ENCODE measurements at regions not wholly inside any gene's neighbourhood (a gene's known extent, or its start where the extent isn't known, plus 50 kb on each side); places are given as distances from the start of the nearest gene placed in this dataset.

DNA sequence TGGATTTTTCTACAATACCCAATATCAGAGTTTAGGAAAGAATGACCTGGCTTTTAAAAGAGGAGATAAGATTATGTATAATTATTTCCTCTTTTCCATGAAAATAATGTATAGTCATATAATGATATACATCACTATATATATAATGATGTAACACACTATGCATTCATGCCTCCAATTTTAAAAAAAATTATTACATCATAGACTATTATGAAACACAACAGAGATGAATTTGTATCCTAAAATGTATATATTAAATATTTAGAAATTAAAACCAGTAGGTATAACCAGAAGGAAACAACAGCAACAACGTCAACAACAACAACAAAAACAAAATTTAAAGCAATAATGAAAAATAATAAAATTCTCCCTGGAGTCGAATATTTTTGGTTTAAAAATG is 1856.5 kb upstream of the CDH6 start:
- no peak for TF ChIP-seq CTCF (IDR thresholded peaks at IDR 0.05; ENCODE audit: low read depth, low read length, missing control alignments)
- Histone ChIP-seq H3K27me3 (replicated peaks) (no peaks in the 10 kb centered on the region), H3K36me3 (replicated peaks) (no peaks in the 10 kb centered on the region), H3K27ac (no peak overlapping the region), H3K4me3 (ENCODE audit: low read depth, low read length) (no peak overlapping the region)
- no peak for DNase-seq
- in situ Hi-C loops (cut with HindIII; ENCODE audit: low pct_ligation_motif_present, low sequenced_read_pairs): no loop called here

- H3K27ac ChIP-seq: no peak overlapping the region
- no peaks in the 10 kb centered on the region for H3K27me3 ChIP-seq (replicated peaks)
- H3K36me3 ChIP-seq (replicated peaks): no peaks in the 10 kb centered on the region
- in situ Hi-C loops (cut with HindIII; ENCODE audit: low pct_ligation_motif_present, low sequenced_read_pairs): no loop called here
- H3K4me3 ChIP-seq (ENCODE audit: low read depth, low read length): no peak overlapping the region
- TF ChIP-seq CTCF (IDR thresholded peaks at IDR 0.05; ENCODE audit: low read depth, low read length, missing control alignments): no peak
- DNase-seq: no peak
Measured at GRCh38 chr5:29321591-29321990, 1871.9 kb upstream of the CDH6 start.

GRCh38 chr5:29309359-29309758 is 1884.1 kb upstream of the CDH6 start:
- DNase-seq: no peak
- no peak for TF ChIP-seq CTCF (IDR thresholded peaks at IDR 0.05; ENCODE audit: low read depth, low read length, missing control alignments)
- in situ Hi-C loops (cut with HindIII; ENCODE audit: low pct_ligation_motif_present, low sequenced_read_pairs): no loop called here
- H3K4me3 ChIP-seq (ENCODE audit: low read depth, low read length): no peak overlapping the region
- no peak overlapping the region for H3K27ac ChIP-seq
- H3K27me3 ChIP-seq (replicated peaks): no peaks in the 10 kb centered on the region
- no peaks in the 10 kb centered on the region for H3K36me3 ChIP-seq (replicated peaks)

DNA sequence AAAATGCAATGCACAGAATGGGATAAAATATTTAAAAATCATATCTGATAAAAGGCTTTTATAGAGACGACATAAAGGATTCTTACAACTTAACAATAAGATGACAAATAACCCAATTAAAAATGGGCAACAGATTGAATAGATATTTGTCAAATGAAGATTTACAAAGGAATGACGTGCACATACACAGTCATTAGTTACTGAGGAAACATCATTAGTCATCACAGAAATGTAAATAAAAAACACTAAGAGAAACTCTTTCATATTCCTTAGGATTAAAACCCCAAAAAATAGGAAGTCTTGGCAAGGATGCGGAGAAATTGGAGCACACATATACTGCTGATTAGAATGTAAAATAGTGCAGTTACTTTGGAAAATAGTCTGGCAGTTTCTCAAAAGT is 1886.0 kb upstream of the CDH6 start:
- H3K27me3 ChIP-seq (replicated peaks): no peaks in the 10 kb centered on the region
- TF ChIP-seq CTCF (IDR thresholded peaks at IDR 0.05; ENCODE audit: low read depth, low read length, missing control alignments): no peak
- no peak overlapping the region for H3K4me3 ChIP-seq (ENCODE audit: low read depth, low read length)
- DNase-seq: no peak
- in situ Hi-C loops (cut with HindIII; ENCODE audit: low pct_ligation_motif_present, low sequenced_read_pairs): no loop called here
- H3K36me3 ChIP-seq (replicated peaks): no peaks in the 10 kb centered on the region
- H3K27ac ChIP-seq: no peak overlapping the region

DNA sequence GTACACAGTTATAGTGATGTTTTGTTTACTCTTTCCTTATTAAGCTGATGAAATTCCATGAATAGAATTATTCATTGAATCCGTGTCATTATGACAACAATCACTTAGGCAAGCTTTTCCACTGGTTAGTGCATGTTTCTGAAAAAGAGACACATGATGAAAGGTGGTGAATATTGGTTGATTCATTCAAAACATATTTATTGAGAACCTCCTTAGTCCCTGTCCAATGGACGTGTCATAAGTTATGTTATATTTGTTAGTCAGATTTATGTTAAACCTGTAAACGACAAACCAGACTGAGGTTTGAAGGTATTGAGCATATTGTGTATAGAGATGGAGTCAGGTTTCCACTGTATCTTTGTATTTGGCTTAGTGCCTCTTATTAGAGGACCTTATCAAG is 1888.9 kb upstream of the CDH6 start:
- in situ Hi-C loops (cut with HindIII; ENCODE audit: low pct_ligation_motif_present, low sequenced_read_pairs): no loop called here

More for the DNA sequence above, 1888.9 kb upstream of the CDH6 start:
- Histone ChIP-seq H3K27ac (no peak overlapping the region), H3K36me3 (replicated peaks) (no peaks in the 10 kb centered on the region), H3K4me3 (ENCODE audit: low read depth, low read length) (no peak overlapping the region), H3K27me3 (replicated peaks) (no peaks in the 10 kb centered on the region)
- DNase-seq: no peak
- no peak for TF ChIP-seq CTCF (IDR thresholded peaks at IDR 0.05; ENCODE audit: low read depth, low read length, missing control alignments)

Data from brain microvascular endothelial cell (primary cell).